ENCODE measurements at regions not wholly inside any gene's neighbourhood (a gene's known extent, or its start where the extent isn't known, plus 50 kb on each side); places are given as distances from the start of the nearest gene placed in this dataset.

GRCh38 chr3:102576651-102577050 lies 141.8 kb downstream of the ZPLD1 start:
- H3K36me3 ChIP-seq (ENCODE audit: control insufficient read depth, insufficient read depth, low read length) = no peaks in the 10 kb centered on the region
- TF ChIP-seq CTCF (IDR thresholded peaks at IDR 0.05; ENCODE audit: insufficient read depth, low read depth, low read length) = no peak
- ChIA-PET CTCF (no interaction called here), POLR2A (no interaction called here)
- no peaks in the 10 kb centered on the region for H3K27me3 ChIP-seq (ENCODE audit: control insufficient read depth, insufficient read depth, low read length)
- DNase-seq (ENCODE audit: low read depth) = no peak
- no peak overlapping the region for H3K4me3 ChIP-seq (ENCODE audit: low read depth, low read length)

GRCh38 chr3:102577082-102577789 lies 142.4 kb downstream of the ZPLD1 start:
- POLR2A ChIA-PET = no interaction called here
- DNase-seq (ENCODE audit: low read depth) = no peak
- no peak for TF ChIP-seq CTCF (IDR thresholded peaks at IDR 0.05; ENCODE audit: insufficient read depth, low read depth, low read length)
- Histone ChIP-seq H3K27me3 (ENCODE audit: control insufficient read depth, insufficient read depth, low read length) (no peaks in the 10 kb centered on the region), H3K36me3 (ENCODE audit: control insufficient read depth, insufficient read depth, low read length) (no peaks in the 10 kb centered on the region), H3K4me3 (ENCODE audit: low read depth, low read length) (no peak overlapping the region)
- CTCF ChIA-PET = interaction anchor here (0.6 kb wide), 1 partner anchor 9 kb away, joined by 3 read pairs; no protein-coding TSS in a partner anchor

DNA sequence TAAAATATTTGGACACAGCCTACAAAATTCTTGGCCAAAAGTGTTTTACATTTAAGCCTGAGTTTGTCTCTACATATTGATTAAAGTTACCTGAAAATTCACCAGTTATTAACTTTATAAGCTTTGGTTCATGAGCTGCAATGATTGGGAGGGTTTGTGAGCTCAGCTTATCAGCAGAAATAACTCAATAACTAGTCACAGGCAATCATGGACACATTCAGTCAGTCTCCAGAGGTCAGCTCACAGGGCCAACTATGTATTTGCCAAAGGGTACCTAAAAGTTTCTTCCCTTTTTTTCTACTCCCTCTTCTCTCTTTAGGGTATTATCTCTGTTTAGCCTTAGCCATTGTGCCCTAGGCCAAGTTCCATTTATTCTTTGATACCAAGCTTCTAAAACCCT lies 145.9 kb downstream of the ZPLD1 start:
- TF ChIP-seq CTCF (IDR thresholded peaks at IDR 0.05; ENCODE audit: insufficient read depth, low read depth, low read length) = no peak
- no peaks in the 10 kb centered on the region for H3K36me3 ChIP-seq (ENCODE audit: control insufficient read depth, insufficient read depth, low read length)
- ChIA-PET CTCF (no interaction called here), POLR2A (no interaction called here)
- H3K4me3 ChIP-seq (ENCODE audit: low read depth, low read length) = no peak overlapping the region
- H3K27me3 ChIP-seq (ENCODE audit: control insufficient read depth, insufficient read depth, low read length) = no peaks in the 10 kb centered on the region
- no peak for DNase-seq (ENCODE audit: low read depth)

GRCh38 chr3:102586485-102586884 lies 151.7 kb downstream of the ZPLD1 start:
- Histone ChIP-seq H3K36me3 (ENCODE audit: control insufficient read depth, insufficient read depth, low read length) (no peaks in the 10 kb centered on the region), H3K27me3 (ENCODE audit: control insufficient read depth, insufficient read depth, low read length) (no peaks in the 10 kb centered on the region), H3K4me3 (ENCODE audit: low read depth, low read length) (no peak overlapping the region)
- DNase-seq (ENCODE audit: low read depth) = no peak
- CTCF ChIA-PET = no interaction called here
- TF ChIP-seq CTCF (IDR thresholded peaks at IDR 0.05; ENCODE audit: insufficient read depth, low read depth, low read length) = no peak
- POLR2A ChIA-PET = no interaction called here

DNA sequence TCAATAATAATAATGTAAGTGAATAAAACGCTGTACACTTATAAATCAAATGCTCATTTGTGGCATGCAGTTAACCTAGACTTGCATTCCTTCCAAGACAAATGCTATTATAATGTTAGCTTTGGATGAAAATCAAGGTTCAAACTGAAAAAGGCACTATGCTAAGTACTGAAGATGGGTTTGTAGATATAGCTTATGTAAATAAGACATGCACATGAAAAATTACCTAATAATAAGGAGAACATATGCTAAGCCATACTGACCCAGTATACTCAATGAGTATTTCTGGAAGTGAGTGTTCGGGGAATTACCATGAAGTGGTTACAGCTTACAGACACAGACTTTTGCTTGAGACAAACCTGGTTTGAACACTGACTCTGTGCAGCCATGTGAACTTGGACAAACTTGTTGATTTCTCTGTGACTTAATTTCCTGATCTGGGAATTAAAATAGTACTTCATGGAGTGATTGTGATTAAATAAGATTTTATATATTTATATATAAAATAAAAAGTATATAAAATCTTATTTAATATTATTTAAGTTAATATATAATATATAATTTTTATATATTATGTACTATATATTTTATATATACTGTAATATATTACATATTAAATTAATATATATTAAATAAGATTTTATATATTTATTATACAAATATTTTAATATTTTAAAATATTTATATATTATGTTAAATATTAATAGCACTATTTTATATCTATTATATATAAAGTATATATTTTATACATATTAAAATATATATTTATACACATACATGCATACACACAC lies 159.2 kb downstream of the ZPLD1 start:
- Histone ChIP-seq H3K4me3 (ENCODE audit: low read depth, low read length) (no peak overlapping the region), H3K36me3 (ENCODE audit: control insufficient read depth, insufficient read depth, low read length) (no peaks in the 10 kb centered on the region), H3K27me3 (ENCODE audit: control insufficient read depth, insufficient read depth, low read length) (no peaks in the 10 kb centered on the region)
- no peak for DNase-seq (ENCODE audit: low read depth)
- ChIA-PET CTCF (no interaction called here), POLR2A (no interaction called here)
- TF ChIP-seq CTCF (IDR thresholded peaks at IDR 0.05; ENCODE audit: insufficient read depth, low read depth, low read length) = no peak

Measured in BJ (cell line).